ENCODE measurements at regions not wholly inside any gene's neighbourhood (a gene's known extent, or its start where the extent isn't known, plus 50 kb on each side); places are given as distances from the start of the nearest gene placed in this dataset.

GRCh38 chr1:84062496-84062895, 63.6 kb upstream of the TTLL7 start (continued):
- TF ChIP-seq E2F4 (CRISPR knock-in tag; IDR thresholded peaks at IDR 0.05; ENCODE audit: low read depth) (no peak), RHOXF2B (CRISPR knock-in tag; conservative IDR thresholded peaks at IDR 0.05) (no peak), SIRT6 (IDR thresholded peaks at IDR 0.05; ENCODE audit: low read depth, low read length) (no peak), E4F1 (CRISPR knock-in tag; IDR thresholded peaks at IDR 0.05; ENCODE audit: borderline replicate concordance) (no peak), SETDB1 (IDR thresholded peaks at IDR 0.05; ENCODE audit: low read length) (no peak), EWSR1 (IDR thresholded peaks at IDR 0.05; ENCODE audit: borderline replicate concordance, low read depth, partially characterized antibody) (no peak), SLC30A9 (CRISPR knock-in tag; IDR thresholded peaks at IDR 0.05) (no peak), JUND (IDR thresholded peaks at IDR 0.05; ENCODE audit: borderline replicate concordance, low read depth, low read length) (no peak), JUND (tag; IDR thresholded peaks at IDR 0.05; ENCODE audit: borderline replicate concordance, low read depth, low read length) (no peak), ZFP91 (CRISPR knock-in tag; IDR thresholded peaks at IDR 0.05) (no peak)

Data from K562 (cell line).